PC-3 (cell line): ENCODE measurements at regions not wholly inside any gene's neighbourhood (a gene's known extent, or its start where the extent isn't known, plus 50 kb on each side); places are given as distances from the start of the nearest gene placed in this dataset.

ENCODE experiments used
- EZH2phosphoT487 ChIP-seq: fragments of 300-600 bp; sonication (generic); IDR thresholded peaks from 2 replicates; pipeline ENCODE4 v1.6.1; 2018; ENCODE audit warnings: mild to moderate bottlenecking, antibody characterized with exemption, low read length, borderline replicate concordance
- TF ChIP-seq, protein P1 (sequence below): fragments of 300-600 bp; sonication (generic); conservative IDR thresholded peaks from 2 replicates; pipeline ENCODE4 v1.5.1; 2017; ENCODE audit warnings: antibody characterized with exemption, low read depth, mild to moderate bottlenecking, low read length

DNA sequence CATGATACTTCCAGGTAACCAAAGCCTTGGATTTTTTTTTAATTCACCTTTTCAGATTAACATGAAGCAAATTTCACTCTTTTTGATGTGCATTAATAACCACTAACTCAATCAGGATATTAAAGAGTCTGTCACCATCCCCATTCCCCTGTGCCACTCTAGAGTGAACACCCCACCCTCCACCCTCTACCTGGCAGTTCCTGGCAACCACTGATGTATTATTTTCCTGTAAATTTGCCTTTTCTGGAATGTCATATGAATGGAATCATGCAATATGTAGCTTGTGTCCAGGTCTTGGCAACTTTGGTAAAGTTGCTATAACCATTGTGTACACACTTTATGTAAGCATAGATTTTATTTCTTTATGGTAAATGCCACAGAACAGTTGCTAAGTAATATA is 627.6 kb downstream of the MCTP2 start:
- TF ChIP-seq, protein P1, sequence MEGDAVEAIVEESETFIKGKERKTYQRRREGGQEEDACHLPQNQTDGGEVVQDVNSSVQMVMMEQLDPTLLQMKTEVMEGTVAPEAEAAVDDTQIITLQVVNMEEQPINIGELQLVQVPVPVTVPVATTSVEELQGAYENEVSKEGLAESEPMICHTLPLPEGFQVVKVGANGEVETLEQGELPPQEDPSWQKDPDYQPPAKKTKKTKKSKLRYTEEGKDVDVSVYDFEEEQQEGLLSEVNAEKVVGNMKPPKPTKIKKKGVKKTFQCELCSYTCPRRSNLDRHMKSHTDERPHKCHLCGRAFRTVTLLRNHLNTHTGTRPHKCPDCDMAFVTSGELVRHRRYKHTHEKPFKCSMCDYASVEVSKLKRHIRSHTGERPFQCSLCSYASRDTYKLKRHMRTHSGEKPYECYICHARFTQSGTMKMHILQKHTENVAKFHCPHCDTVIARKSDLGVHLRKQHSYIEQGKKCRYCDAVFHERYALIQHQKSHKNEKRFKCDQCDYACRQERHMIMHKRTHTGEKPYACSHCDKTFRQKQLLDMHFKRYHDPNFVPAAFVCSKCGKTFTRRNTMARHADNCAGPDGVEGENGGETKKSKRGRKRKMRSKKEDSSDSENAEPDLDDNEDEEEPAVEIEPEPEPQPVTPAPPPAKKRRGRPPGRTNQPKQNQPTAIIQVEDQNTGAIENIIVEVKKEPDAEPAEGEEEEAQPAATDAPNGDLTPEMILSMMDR, result no peak
- no peak for TF ChIP-seq EZH2phosphoT487
